ENCODE measurements at regions not wholly inside any gene's neighbourhood (a gene's known extent, or its start where the extent isn't known, plus 50 kb on each side); places are given as distances from the start of the nearest gene placed in this dataset.

- Histone ChIP-seq H3K4me3 (no peak overlapping the region), H3K27me3 (no peaks in the 10 kb centered on the region), H3K9me3 (no peaks in the 10 kb centered on the region), H3K36me3 (no peaks in the 10 kb centered on the region), H3K27ac (no peak overlapping the region), H3K4me1 (no peaks in the 10 kb centered on the region)
- no peak for DNase-seq
- no peak for TF ChIP-seq POLR2A (IDR thresholded peaks at IDR 0.05)
- ATAC-seq, result no peak
- WGBS (ENCODE audit: insufficient coverage, low coverage, low lambda C conversion rate, missing lambda C conversion rate), result 63% methylated on average over 1 of the region's 1 CpG
- intact Hi-C loops (cut with DNase I), result no loop called here
Observed at GRCh38 chr1:57752843-57753242, 329.0 kb upstream of the DAB1 start.

GRCh38 chr1:57748719-57749118 lies 324.9 kb upstream of the DAB1 start:
- H3K27ac ChIP-seq, result no peak overlapping the region

GRCh38 chr1:57747818-57748217 lies 324.0 kb upstream of the DAB1 start:
- ATAC-seq (no peak), DNase-seq (no peak)
- Histone ChIP-seq H3K36me3 (no peaks in the 10 kb centered on the region), H3K4me3 (no peak overlapping the region), H3K27ac (no peak overlapping the region), H3K4me1 (no peaks in the 10 kb centered on the region), H3K27me3 (no peaks in the 10 kb centered on the region), H3K9me3 (no peaks in the 10 kb centered on the region)
- intact Hi-C loops (cut with DNase I), result no loop called here
- WGBS (ENCODE audit: insufficient coverage, low coverage, low lambda C conversion rate, missing lambda C conversion rate), result no CpG with 5 or more reads among the region's 1 CpG
- no peak for TF ChIP-seq CTCF (IDR thresholded peaks at IDR 0.05)
- no peak for TF ChIP-seq POLR2A (IDR thresholded peaks at IDR 0.05)

More at GRCh38 chr1:57748719-57749118, 324.9 kb upstream of the DAB1 start:
- Histone ChIP-seq H3K9me3 (no peaks in the 10 kb centered on the region), H3K4me3 (no peak overlapping the region), H3K27me3 (no peaks in the 10 kb centered on the region), H3K4me1 (no peaks in the 10 kb centered on the region), H3K36me3 (no peaks in the 10 kb centered on the region)
- DNase-seq (no peak), ATAC-seq (no peak)
- no peak for TF ChIP-seq POLR2A (IDR thresholded peaks at IDR 0.05)
- TF ChIP-seq CTCF (IDR thresholded peaks at IDR 0.05), result no peak
- 73% methylated on average over 2 of the region's 2 CpGs for WGBS (ENCODE audit: insufficient coverage, low coverage, low lambda C conversion rate, missing lambda C conversion rate)
- intact Hi-C loops (cut with DNase I), result no loop called here

- no peak for ATAC-seq
- DNase-seq, result no peak
- Histone ChIP-seq H3K36me3 (no peaks in the 10 kb centered on the region), H3K9me3 (no peaks in the 10 kb centered on the region), H3K4me3 (no peak overlapping the region), H3K27me3 (no peaks in the 10 kb centered on the region), H3K27ac (no peak overlapping the region), H3K4me1 (no peaks in the 10 kb centered on the region)
- no peak for TF ChIP-seq POLR2A (IDR thresholded peaks at IDR 0.05)
- no peak for TF ChIP-seq CTCF (IDR thresholded peaks at IDR 0.05)
- intact Hi-C loops (cut with DNase I), result no loop called here
- 45% methylated on average over 4 of the region's 4 CpGs for WGBS (ENCODE audit: insufficient coverage, low coverage, low lambda C conversion rate, missing lambda C conversion rate)
Observed at GRCh38 chr1:57741521-57741920, 317.7 kb upstream of the DAB1 start.

GRCh38 chr1:57736940-57737339 lies 313.1 kb upstream of the DAB1 start:
- no peak for ATAC-seq
- H3K36me3 ChIP-seq, result no peaks in the 10 kb centered on the region
- no peaks in the 10 kb centered on the region for H3K4me1 ChIP-seq
- 70% methylated on average over 3 of the region's 6 CpGs for WGBS (ENCODE audit: insufficient coverage, low coverage, low lambda C conversion rate, missing lambda C conversion rate)
- TF ChIP-seq POLR2A (IDR thresholded peaks at IDR 0.05) (no peak), CTCF (IDR thresholded peaks at IDR 0.05) (no peak)
- no peaks in the 10 kb centered on the region for H3K27me3 ChIP-seq
- intact Hi-C loops (cut with DNase I), result no loop called here
- no peak overlapping the region for H3K27ac ChIP-seq
- DNase-seq, result no peak
- no peaks in the 10 kb centered on the region for H3K9me3 ChIP-seq
- H3K4me3 ChIP-seq, result no peak overlapping the region
